ENCODE measurements at regions not wholly inside any gene's neighbourhood (a gene's known extent, or its start where the extent isn't known, plus 50 kb on each side); places are given as distances from the start of the nearest gene placed in this dataset.

- no peak overlapping the region for H2AFZ ChIP-seq (ENCODE audit: low read depth, low read length)
- H3K9me3 ChIP-seq (replicated peaks; ENCODE audit: control insufficient read depth, insufficient read depth, low read length) = no peaks in the 10 kb centered on the region
- DNase-seq (ENCODE audit: low read depth, low spot score) (no peak), FAIRE-seq (no peak)
- no peaks in the 10 kb centered on the region for H3K36me3 ChIP-seq (ENCODE audit: control insufficient read depth in 2 of 2, extremely low read depth in 1 of 2, insufficient read depth in 2 of 2, low read length in 2 of 2)
- H3K79me2 ChIP-seq (ENCODE audit: control insufficient read depth, insufficient read depth, low read length) = no peaks in the 10 kb centered on the region
- H3K4me3 ChIP-seq (replicated peaks in 1 of 3; ENCODE audit: insufficient read depth in 1 of 3, low read depth in 1 of 3, low read length in 3 of 3) = no peak overlapping the region
- H3K9ac ChIP-seq (replicated peaks; ENCODE audit: extremely low read depth, insufficient read depth, low read length) = no peak overlapping the region
- H3K4me1 ChIP-seq (ENCODE audit: control insufficient read depth, extremely low read depth, insufficient read depth, low read length) = no peaks in the 10 kb centered on the region
- no peaks in the 10 kb centered on the region for H4K20me1 ChIP-seq (replicated peaks; ENCODE audit: control insufficient read depth, extremely low read depth, insufficient read depth, low read length)
- dilution Hi-C loops (cut with MboI; ENCODE audit: extremely low pct_ligation_motif_present, low sequenced_read_pairs) = no loop called here
- H3K27ac ChIP-seq (ENCODE audit: insufficient read depth, low read depth, low read length) = no peak overlapping the region
- BruUV-seq (replicated peaks) = no TSS peak
- no peaks in the 10 kb centered on the region for H3K9me1 ChIP-seq (replicated peaks; ENCODE audit: control insufficient read depth, extremely low read depth, insufficient read depth, low read length)
- no peak overlapping the region for H3K4me2 ChIP-seq (ENCODE audit: insufficient read depth, low read length)
- ChIA-PET POLR2A (no interaction called here), CTCF (interaction anchor here (1.5 kb wide), 1 partner anchor 133 kb away, joined by 3 read pairs; no protein-coding TSS in a partner anchor)
- intact Hi-C loops (cut with micrococcal nuclease) = no loop called here
- no peaks in the 10 kb centered on the region for H3K27me3 ChIP-seq (ENCODE audit: control insufficient read depth in 2 of 2, insufficient read depth in 2 of 2, low read length in 2 of 2)
- TF ChIP-seq POLR2AphosphoS5 (IDR thresholded peaks at IDR 0.05; ENCODE audit: insufficient read depth, low read depth, low read length) (no peak), MAX (IDR thresholded peaks at IDR 0.05; ENCODE audit: insufficient read depth, insufficient read length) (no peak)
- TF ChIP-seq, protein P1, sequence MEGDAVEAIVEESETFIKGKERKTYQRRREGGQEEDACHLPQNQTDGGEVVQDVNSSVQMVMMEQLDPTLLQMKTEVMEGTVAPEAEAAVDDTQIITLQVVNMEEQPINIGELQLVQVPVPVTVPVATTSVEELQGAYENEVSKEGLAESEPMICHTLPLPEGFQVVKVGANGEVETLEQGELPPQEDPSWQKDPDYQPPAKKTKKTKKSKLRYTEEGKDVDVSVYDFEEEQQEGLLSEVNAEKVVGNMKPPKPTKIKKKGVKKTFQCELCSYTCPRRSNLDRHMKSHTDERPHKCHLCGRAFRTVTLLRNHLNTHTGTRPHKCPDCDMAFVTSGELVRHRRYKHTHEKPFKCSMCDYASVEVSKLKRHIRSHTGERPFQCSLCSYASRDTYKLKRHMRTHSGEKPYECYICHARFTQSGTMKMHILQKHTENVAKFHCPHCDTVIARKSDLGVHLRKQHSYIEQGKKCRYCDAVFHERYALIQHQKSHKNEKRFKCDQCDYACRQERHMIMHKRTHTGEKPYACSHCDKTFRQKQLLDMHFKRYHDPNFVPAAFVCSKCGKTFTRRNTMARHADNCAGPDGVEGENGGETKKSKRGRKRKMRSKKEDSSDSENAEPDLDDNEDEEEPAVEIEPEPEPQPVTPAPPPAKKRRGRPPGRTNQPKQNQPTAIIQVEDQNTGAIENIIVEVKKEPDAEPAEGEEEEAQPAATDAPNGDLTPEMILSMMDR (IDR thresholded peaks at IDR 0.05; ENCODE audit: extremely low read depth in 1 of 2, insufficient read depth in 1 of 2, low read depth in 1 of 2, low read length in 2 of 2) = no peak
Measured at GRCh38 chr16:9141813-9142212, 50.4 kb downstream of the HAPSTR1 start.

GRCh38 chr16:9144106-9144505, 52.7 kb downstream of the HAPSTR1 start:
- BruUV-seq (replicated peaks) = no TSS peak
- ChIA-PET CTCF (no interaction called here), POLR2A (no interaction called here)
- Histone ChIP-seq H3K4me1 (ENCODE audit: control insufficient read depth, extremely low read depth, insufficient read depth, low read length) (no peaks in the 10 kb centered on the region), H4K20me1 (replicated peaks; ENCODE audit: control insufficient read depth, extremely low read depth, insufficient read depth, low read length) (no peaks in the 10 kb centered on the region), H3K27ac (ENCODE audit: insufficient read depth, low read depth, low read length) (no peak overlapping the region), H3K27me3 (ENCODE audit: control insufficient read depth in 2 of 2, insufficient read depth in 2 of 2, low read length in 2 of 2) (no peaks in the 10 kb centered on the region), H3K9me3 (replicated peaks; ENCODE audit: control insufficient read depth, insufficient read depth, low read length) (no peaks in the 10 kb centered on the region), H3K36me3 (ENCODE audit: control insufficient read depth in 2 of 2, extremely low read depth in 1 of 2, insufficient read depth in 2 of 2, low read length in 2 of 2) (no peaks in the 10 kb centered on the region), H3K79me2 (ENCODE audit: control insufficient read depth, insufficient read depth, low read length) (no peaks in the 10 kb centered on the region), H3K9ac (replicated peaks; ENCODE audit: extremely low read depth, insufficient read depth, low read length) (no peak overlapping the region), H2AFZ (ENCODE audit: low read depth, low read length) (no peak overlapping the region), H3K9me1 (replicated peaks; ENCODE audit: control insufficient read depth, extremely low read depth, insufficient read depth, low read length) (no peaks in the 10 kb centered on the region), H3K4me2 (ENCODE audit: insufficient read depth, low read length) (no peak overlapping the region), H3K4me3 (replicated peaks in 1 of 3; ENCODE audit: insufficient read depth in 1 of 3, low read depth in 1 of 3, low read length in 3 of 3) (no peak overlapping the region)
- FAIRE-seq (no peak), DNase-seq (ENCODE audit: low read depth, low spot score) (no peak)
- intact Hi-C loops (cut with micrococcal nuclease) (no loop called here), dilution Hi-C loops (cut with MboI; ENCODE audit: extremely low pct_ligation_motif_present, low sequenced_read_pairs) (no loop called here)
- TF ChIP-seq MYC (IDR thresholded peaks at IDR 0.05; ENCODE audit: low read depth, low read length) (no peak), MAX (IDR thresholded peaks at IDR 0.05; ENCODE audit: insufficient read depth, insufficient read length) (no peak), POLR2A (IDR thresholded peaks at IDR 0.05; ENCODE audit: low read depth, low read length) (no peak), POLR2AphosphoS5 (IDR thresholded peaks at IDR 0.05; ENCODE audit: insufficient read depth, low read depth, low read length) (no peak)
- TF ChIP-seq, protein P1 (IDR thresholded peaks at IDR 0.05; ENCODE audit: extremely low read depth in 1 of 2, insufficient read depth in 1 of 2, low read depth in 1 of 2, low read length in 2 of 2) = no peak
